Activated T-cell treated with anti-CD3 and anti-CD28 coated beads, Interleukin-2, amount 50 U/mL, for 1 hour (primary cell): ENCODE measurements at regions not wholly inside any gene's neighbourhood (a gene's known extent, or its start where the extent isn't known, plus 50 kb on each side); places are given as distances from the start of the nearest gene placed in this dataset.

Experiments
- DNase-seq: peaks from one replicate; pipeline ENCODE4 v3.0.0-alpha.2; 2020

DNA sequence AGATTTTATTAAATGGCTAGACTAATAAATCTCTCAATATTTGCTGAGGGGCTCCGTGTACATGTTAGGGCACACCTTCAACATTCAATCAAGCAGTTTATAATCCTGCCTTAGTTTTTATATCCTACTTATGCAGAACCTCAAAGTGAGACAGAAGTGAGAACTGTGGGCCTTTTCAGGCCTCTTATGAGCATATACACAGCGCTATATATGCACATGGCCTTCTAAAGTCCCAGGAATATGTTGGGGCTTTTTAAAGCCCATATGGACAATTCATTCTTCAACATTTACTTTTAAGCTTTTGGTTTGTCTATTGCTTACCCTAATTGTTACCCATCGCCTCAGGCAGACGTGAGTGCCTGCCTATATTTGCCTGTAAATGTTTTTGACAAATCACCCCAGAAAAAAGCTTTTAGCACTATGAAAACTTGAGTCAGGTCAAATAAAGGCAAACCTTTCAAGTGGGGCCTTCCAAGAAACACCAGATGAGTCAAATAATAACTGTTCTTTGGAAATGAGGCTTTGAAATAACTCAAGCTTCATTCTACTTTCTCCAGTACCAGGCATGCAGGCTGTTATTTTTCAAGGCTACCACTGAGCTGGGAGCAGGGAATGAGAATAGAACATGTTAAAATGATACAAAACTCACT is 58.2 kb downstream of the ESM1 start:
- DNase-seq = no peak

GRCh38 chr5:54924487-54924886 is 60.9 kb downstream of the ESM1 start:
- no peak for DNase-seq

DNA sequence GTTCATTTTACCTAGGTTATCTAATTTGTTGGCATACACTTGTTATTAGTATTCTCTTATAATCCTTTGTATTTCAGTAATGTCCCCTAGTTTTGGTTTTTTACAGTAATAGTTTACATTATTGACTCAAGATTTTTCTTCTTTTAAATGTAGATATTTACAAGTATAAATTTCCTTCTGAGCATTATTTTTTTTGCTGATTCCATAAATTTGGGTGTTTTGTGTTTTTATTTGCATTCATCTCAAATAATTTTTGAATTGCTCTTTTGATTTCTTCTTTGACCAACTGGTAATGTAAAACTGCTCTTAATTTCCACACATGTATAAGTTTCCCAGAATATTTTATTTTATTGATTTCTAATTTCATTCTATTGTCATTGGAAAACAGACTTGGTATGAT is 68.1 kb downstream of the ESM1 start:
- DNase-seq = no peak

DNA sequence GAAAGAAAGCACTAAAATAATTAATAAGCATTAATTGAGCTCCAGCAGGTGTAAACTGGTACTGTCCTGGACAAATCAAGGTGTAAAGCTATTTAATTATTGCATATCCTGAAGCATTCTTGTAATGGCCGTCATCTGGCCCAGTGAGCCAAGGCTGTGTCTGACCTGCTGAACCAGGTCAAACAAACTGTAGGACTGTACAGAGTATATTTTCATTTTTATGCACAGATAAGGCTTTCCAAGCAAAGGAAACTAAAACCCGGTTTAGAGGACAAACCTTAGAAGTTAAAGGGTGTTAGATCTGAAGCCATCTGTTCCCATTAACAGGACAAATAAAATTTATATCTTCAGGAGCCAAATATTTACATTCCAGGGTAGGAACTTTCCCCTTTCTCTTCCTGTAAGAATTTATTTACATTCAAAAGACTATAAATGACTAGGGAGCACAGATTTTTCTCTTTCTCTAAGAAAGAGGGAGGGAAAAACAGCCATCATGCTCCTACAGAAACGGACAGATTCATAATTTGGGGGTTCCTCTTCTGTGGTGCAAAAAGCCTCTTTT is 69.8 kb downstream of the ESM1 start:
- DNase-seq = no peak

DNA sequence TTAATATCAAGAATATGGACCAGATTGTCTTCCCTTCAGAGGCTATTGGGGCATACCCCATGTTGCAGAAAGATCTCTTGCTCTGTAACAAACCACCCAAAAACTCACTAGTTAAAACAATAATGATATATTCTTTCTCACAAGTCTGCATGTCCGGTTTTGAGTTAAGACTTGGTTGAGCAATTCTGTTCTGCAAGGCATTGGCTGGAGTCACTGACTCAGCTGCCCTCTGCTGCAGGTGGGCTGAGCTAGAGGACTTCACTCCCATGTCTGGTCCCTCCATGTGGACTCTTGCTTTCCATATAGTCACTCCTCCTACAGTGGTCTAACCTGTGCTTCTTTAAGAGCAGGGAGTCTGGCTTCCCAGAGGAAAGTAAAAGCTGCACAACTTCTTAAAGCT is 73.4 kb downstream of the ESM1 start:
- DNase-seq = no peak

DNA sequence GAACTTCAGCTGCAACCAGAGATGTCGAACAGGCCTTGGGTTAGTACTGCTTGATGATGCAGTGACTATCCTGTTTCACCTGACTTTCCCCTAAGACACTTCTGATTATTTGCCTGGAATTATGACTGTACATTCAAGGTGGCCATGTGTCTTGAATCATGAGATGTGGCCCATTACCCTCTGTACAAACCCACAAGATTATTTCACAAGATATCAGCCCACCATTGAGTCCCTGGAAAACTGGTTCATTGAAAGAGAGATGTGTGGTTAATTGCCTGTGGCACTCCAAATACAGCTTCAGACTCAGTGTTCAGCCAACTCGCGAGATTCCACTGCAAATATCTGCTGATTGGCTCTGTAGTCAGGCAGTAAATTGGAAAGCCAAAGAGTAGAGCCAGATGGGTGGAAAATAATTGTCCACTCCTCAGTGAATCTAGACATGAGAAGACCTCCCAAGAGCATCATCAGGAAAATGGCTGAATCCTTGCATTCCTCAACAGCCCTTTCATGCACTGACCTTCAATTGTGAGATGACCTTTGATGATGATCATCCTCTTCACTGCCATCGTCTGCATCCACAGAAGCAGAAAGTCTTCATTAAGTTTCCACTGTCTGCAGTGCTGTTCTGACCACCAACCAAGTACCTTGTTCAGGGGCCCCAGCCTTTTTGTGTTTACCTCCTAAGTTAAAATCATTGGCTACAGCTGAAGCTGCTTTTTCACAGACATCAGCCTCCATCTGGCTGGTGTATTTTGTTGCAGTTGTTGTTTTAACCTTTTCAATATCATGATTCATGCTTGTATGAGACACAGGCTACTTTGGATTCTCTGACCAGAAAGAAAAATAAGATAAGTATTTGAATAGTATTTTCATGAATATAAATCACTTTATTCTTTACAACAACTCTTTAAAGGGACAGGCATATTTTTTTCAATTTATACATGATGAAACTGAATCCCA is 75.2 kb downstream of the ESM1 start:
- DNase-seq = no peak

GRCh38 chr5:54908774-54909525 is 76.4 kb downstream of the ESM1 start:
- DNase-seq = no peak

DNA sequence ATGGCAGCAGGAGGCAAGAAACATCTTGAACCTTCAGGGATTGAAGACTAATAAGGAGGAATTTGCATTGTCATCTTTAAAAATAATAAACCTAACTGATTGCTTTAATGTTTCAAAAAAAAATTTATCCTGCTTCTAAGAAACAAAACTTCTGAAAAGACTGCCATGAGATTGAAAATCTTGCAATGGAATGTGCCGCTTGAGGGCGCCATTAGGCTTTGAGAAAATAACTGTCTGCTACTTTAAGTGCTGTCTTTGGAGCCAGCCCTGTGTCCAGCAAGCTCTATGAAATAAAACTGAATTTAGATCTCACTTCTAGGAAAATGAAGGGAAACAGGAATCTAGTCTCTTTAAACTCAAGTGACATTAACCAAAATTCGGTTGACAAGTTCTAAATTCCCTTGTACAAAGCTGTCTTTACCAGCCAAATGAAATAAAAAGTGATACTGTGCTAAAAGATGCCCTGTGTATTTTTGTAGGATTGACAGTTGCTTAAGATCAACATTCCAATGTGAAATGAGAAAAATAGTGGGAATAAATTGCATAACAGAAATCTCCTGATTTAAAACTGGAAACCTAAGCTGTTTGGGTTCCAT is 79.4 kb downstream of the ESM1 start:
- DNase-seq = peak; percentile 70

DNA sequence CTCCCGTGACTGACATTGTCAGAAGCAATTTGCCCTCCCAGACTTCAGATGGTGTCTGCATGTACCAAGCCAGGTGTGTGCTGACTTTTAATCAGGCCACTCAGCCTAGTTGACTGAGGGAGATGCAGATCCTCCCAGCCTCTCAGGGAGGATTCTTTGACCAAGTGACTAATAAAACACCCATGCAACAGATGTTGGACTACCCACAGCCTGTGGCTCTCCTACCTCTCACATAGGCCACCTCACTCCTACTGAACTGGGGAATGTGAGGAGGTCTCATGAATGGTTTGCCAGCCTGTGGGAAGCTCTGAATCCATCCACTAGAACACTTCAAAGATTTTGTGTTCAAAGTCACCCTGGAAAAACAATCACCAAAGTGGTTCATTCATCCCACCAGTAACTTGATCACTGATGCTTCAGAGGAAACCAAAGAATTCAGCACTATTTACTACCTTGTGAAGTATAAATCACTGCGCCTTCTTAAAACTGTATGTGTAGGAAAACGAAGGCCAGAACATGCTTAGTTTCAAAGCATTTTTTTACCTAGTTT is 80.1 kb downstream of the ESM1 start:
- no peak for DNase-seq

DNA sequence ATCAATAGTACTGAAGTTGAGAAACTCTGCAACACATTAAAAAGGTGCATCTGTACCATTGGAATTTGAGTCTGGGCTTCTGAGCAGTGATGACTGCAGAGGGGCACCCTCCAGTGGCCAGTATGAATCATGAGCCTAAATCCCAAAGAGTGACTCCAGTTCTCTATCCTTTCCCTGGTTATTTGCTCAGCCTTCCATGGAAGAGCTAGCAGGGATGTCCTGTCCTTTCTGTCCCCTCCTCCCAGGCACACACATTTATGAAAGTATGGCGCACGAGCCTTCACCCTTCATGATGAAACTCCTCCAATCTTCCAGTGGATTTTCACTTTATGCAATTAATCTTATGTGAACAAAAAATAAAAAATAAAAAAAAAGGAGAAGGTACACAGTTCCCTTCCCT is 81.0 kb downstream of the ESM1 start:
- no peak for DNase-seq

DNA sequence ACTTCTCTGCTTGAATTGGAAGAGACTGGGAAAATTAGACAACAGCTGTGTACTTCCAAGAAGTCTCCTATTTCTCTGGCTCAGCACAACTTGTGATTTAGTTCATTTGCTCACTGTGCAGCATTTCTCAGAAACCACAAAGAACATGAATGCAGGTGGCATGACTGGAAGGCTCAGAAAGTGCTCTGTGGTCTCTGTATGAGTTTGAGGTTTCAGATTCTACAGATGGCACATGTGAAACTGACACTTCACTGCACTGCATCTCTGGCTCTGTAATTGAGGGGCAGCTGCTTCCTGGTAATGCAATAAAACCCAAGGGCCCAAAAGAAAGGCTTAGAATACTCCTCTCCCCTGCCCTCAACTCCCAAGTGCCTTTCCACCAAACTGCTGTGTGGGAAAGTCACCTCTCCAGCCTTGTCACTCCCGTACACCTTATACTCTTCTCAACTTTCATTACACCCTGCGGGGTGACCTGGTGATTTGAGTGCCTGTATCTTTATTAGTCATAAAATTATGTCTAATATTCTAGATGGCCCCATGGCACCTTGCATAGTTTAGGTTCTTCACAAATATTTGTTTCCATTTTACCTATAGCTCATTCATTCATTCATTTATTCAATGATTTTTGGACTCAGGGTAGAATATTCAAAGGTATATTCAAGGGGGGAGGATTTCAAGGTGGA is 82.5 kb downstream of the ESM1 start:
- DNase-seq = no peak

GRCh38 chr5:54900984-54901725 is 84.2 kb downstream of the ESM1 start:
- DNase-seq = no peak

- no peak for DNase-seq
These were observed 88.4 kb downstream of the ESM1 start for GRCh38 chr5:54897001-54897400.

DNA sequence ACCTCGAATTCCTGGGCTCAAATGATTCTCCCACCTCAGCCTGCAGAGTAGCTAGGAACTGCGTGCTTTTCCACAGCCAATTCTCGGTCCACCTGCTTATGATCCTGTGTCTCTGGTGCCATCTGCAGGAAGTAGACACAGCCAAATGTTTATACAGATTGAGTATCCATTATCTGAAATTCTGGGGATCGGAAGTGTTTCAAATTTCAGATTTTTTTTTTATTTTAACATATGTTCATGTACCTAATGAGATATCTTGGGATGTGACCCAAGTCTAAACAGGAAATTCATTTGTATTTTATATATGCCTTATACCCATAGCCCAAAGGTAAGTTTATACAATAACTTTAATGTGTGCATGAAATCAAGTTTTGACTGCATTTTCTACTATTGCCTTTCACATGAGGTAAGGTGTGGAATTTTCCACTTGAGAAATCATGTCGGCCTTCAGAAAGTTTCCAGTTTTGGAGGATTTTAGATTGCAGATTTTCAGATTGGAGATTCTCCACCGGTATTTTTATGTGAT is 89.5 kb downstream of the ESM1 start:
- no peak for DNase-seq

- no peak for DNase-seq
These were observed 90.2 kb downstream of the ESM1 start for GRCh38 chr5:54894957-54895815.

- DNase-seq = no peak
These were observed 95.6 kb downstream of the ESM1 start for GRCh38 chr5:54889826-54890225.

GRCh38 chr5:54887663-54888062 is 97.7 kb downstream of the ESM1 start:
- no peak for DNase-seq

DNA sequence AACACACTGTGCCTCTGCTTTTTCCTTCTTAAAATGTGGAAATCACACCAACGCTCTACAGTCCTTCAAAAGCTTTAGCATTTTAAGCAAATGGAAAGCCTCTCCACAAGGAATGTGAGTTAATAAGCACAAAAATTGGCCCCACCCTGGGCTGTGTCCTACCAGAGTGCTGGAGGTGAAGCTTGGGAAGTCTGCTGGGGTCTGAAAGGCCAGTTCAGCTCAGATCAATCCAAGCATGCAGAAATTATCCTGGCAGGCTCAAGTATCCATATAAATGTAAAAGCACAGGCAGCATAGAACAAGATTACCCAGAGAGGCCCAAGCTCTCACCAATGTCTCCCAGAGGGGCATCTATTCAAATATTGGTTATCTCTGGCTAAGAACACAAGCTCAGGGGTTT is 98.5 kb downstream of the ESM1 start:
- DNase-seq = no peak

- DNase-seq = no peak
These were observed 99.8 kb downstream of the ESM1 start for GRCh38 chr5:54885636-54886035.

DNA sequence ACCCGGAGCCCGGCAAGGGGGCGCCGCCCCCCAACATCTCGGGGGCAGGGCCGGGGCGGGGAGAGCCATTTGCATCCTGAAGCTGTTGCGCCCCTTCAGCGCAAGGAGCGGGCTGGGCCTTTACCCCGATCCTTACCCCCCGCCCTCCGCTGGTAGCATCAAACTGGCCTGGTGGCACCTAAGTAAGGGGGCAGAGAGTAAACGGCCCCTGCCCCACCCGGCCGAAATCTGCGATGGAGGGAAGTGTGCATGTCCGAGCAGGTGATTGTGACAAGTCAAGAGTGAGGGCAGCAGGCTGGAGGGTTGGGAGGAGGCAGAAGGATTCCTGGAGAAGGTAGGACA is 101.2 kb downstream of the ESM1 start:
- no peak for DNase-seq
